ENCODE measurements at regions not wholly inside any gene's neighbourhood (a gene's known extent, or its start where the extent isn't known, plus 50 kb on each side); places are given as distances from the start of the nearest gene placed in this dataset.

GRCh38 chr9:28177925-28178324 lies 604.6 kb upstream of the C9orf72 start (continued):
- TF ChIP-seq, protein P1, sequence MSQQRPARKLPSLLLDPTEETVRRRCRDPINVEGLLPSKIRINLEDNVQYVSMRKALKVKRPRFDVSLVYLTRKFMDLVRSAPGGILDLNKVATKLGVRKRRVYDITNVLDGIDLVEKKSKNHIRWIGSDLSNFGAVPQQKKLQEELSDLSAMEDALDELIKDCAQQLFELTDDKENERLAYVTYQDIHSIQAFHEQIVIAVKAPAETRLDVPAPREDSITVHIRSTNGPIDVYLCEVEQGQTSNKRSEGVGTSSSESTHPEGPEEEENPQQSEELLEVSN (IDR thresholded peaks at IDR 0.05): no peak
- TF ChIP-seq MAX (IDR thresholded peaks at IDR 0.05) (no peak), SRF (IDR thresholded peaks at IDR 0.05; ENCODE audit: low read depth, low read length) (no peak), SIN3A (conservative IDR thresholded peaks at IDR 0.05 in 1 of 2, IDR thresholded peaks at IDR 0.05 in 1 of 2; ENCODE audit: low read depth in 1 of 2, low read length in 2 of 2) (no peak), MAFK (IDR thresholded peaks at IDR 0.05; ENCODE audit: low read depth, low read length) (no peak), CHD2 (IDR thresholded peaks at IDR 0.05; ENCODE audit: low read length) (no peak), NRF1 (IDR thresholded peaks at IDR 0.05; ENCODE audit: low read depth, low read length) (no peak), EGR1 (IDR thresholded peaks at IDR 0.05; ENCODE audit: borderline replicate concordance, low read depth, low read length) (no peak), TAF1 (IDR thresholded peaks at IDR 0.05; ENCODE audit: low read depth, low read length) (no peak), BCL11A (IDR thresholded peaks at IDR 0.05; ENCODE audit: low read depth in 2 of 2, low read length in 2 of 2) (no peak), RXRA (IDR thresholded peaks at IDR 0.05; ENCODE audit: insufficient read depth, low read depth, low read length) (no peak), HDAC2 (IDR thresholded peaks at IDR 0.05; ENCODE audit: borderline replicate concordance in 1 of 2, low read depth in 2 of 2, low read length in 2 of 2) (no peak), TCF12 (IDR thresholded peaks at IDR 0.05; ENCODE audit: low read depth, low read length) (no peak)
